ENCODE measurements at regions not wholly inside any gene's neighbourhood (a gene's known extent, or its start where the extent isn't known, plus 50 kb on each side); places are given as distances from the start of the nearest gene placed in this dataset.

- Histone ChIP-seq H3K27me3 (replicated peaks; ENCODE audit: control insufficient read depth, insufficient read depth, low read length) (no peaks in the 10 kb centered on the region), H3K36me3 (ENCODE audit: control insufficient read depth, insufficient read depth, low read length) (no peaks in the 10 kb centered on the region), H3K4me3 (replicated peaks; ENCODE audit: low read depth, low read length) (no peak overlapping the region)
- no peak for TF ChIP-seq CTCF (IDR thresholded peaks at IDR 0.05; ENCODE audit: insufficient read depth, low read length, poor library complexity, severe bottlenecking)
- no peak for DNase-seq (ENCODE audit: extremely low read depth, insufficient read length)
Measured at GRCh38 chr3:22952860-22953259, 250.3 kb upstream of the UBE2E2 start.

- Histone ChIP-seq H3K27me3 (replicated peaks; ENCODE audit: control insufficient read depth, insufficient read depth, low read length) (no peaks in the 10 kb centered on the region), H3K4me3 (replicated peaks; ENCODE audit: low read depth, low read length) (no peak overlapping the region), H3K36me3 (ENCODE audit: control insufficient read depth, insufficient read depth, low read length) (no peaks in the 10 kb centered on the region)
- no peak for TF ChIP-seq CTCF (IDR thresholded peaks at IDR 0.05; ENCODE audit: insufficient read depth, low read length, poor library complexity, severe bottlenecking)
- peak; percentile 30 for DNase-seq (ENCODE audit: extremely low read depth, insufficient read length)
Measured at GRCh38 chr3:22959593-22959992, 243.5 kb upstream of the UBE2E2 start.

GRCh38 chr3:22960105-22960984 lies 242.8 kb upstream of the UBE2E2 start:
- DNase-seq (ENCODE audit: extremely low read depth, insufficient read length): no peak
- Histone ChIP-seq H3K36me3 (ENCODE audit: control insufficient read depth, insufficient read depth, low read length) (no peaks in the 10 kb centered on the region), H3K27me3 (replicated peaks; ENCODE audit: control insufficient read depth, insufficient read depth, low read length) (no peaks in the 10 kb centered on the region), H3K4me3 (replicated peaks; ENCODE audit: low read depth, low read length) (no peak overlapping the region)
- TF ChIP-seq CTCF (IDR thresholded peaks at IDR 0.05; ENCODE audit: insufficient read depth, low read length, poor library complexity, severe bottlenecking): peak; percentile 89

GRCh38 chr3:22962244-22962643 lies 240.9 kb upstream of the UBE2E2 start:
- H3K27me3 ChIP-seq (replicated peaks; ENCODE audit: control insufficient read depth, insufficient read depth, low read length): no peaks in the 10 kb centered on the region; the same call in 1 of the 2 replicates
- DNase-seq (ENCODE audit: extremely low read depth, insufficient read length): no peak
- TF ChIP-seq CTCF (IDR thresholded peaks at IDR 0.05; ENCODE audit: insufficient read depth, low read length, poor library complexity, severe bottlenecking): no peak
- H3K36me3 ChIP-seq (ENCODE audit: control insufficient read depth, insufficient read depth, low read length): no peaks in the 10 kb centered on the region
- no peak overlapping the region for H3K4me3 ChIP-seq (replicated peaks; ENCODE audit: low read depth, low read length)

GRCh38 chr3:22966349-22966748 lies 236.8 kb upstream of the UBE2E2 start:
- DNase-seq (ENCODE audit: extremely low read depth, insufficient read length): no peak
- Histone ChIP-seq H3K27me3 (replicated peaks; ENCODE audit: control insufficient read depth, insufficient read depth, low read length) (no peaks in the 10 kb centered on the region; the same call in 1 of the 2 replicates), H3K4me3 (replicated peaks; ENCODE audit: low read depth, low read length) (no peak overlapping the region), H3K36me3 (ENCODE audit: control insufficient read depth, insufficient read depth, low read length) (no peaks in the 10 kb centered on the region)
- TF ChIP-seq CTCF (IDR thresholded peaks at IDR 0.05; ENCODE audit: insufficient read depth, low read length, poor library complexity, severe bottlenecking): no peak
